ENCODE measurements at regions not wholly inside any gene's neighbourhood (a gene's known extent, or its start where the extent isn't known, plus 50 kb on each side); places are given as distances from the start of the nearest gene placed in this dataset.

GRCh38 chr15:70169147-70169546 lies 71.4 kb upstream of the TLE3 start:
- no peaks in the 10 kb centered on the region; the same call in 1 of the 2 replicates for H3K9me1 ChIP-seq (ENCODE audit: insufficient read depth, low read length)
- H3K27ac ChIP-seq (ENCODE audit: insufficient read depth, low read length) = no peak overlapping the region
- no peak overlapping the region for H3K4me3 ChIP-seq (ENCODE audit: insufficient read depth, low read depth, low read length)
- no TSS peak for BruUV-seq (replicated peaks)
- in situ Hi-C loops (cut with MboI; ENCODE audit: low sequenced_read_pairs) (no loop called here), intact Hi-C loops (cut with micrococcal nuclease) (no loop called here), dilution Hi-C loops (cut with HindIII; ENCODE audit: low sequenced_read_pairs, unreplicated experiment) (no loop called here)
- no peak for TF ChIP-seq POLR2A (IDR thresholded peaks at IDR 0.05; ENCODE audit: low read depth, low read length)
- no peak for TF ChIP-seq BHLHE40 (IDR thresholded peaks at IDR 0.05; ENCODE audit: low read depth, low read length)
- no peak for TF ChIP-seq CEBPB (IDR thresholded peaks at IDR 0.05; ENCODE audit: low read depth, low read length)
- TF ChIP-seq USF2 (IDR thresholded peaks at IDR 0.05; ENCODE audit: low read depth, low read length) = no peak
- no peak for TF ChIP-seq MAFK (IDR thresholded peaks at IDR 0.05; ENCODE audit: low read depth, low read length)
- no peak for TF ChIP-seq MXI1 (IDR thresholded peaks at IDR 0.05; ENCODE audit: borderline replicate concordance, low read depth, low read length)
- no peaks in the 10 kb centered on the region for H3K79me1 ChIP-seq (ENCODE audit: low read depth in 1 of 2, low read length in 2 of 2)
- H3K27me3 ChIP-seq (ENCODE audit: control insufficient read depth, insufficient read depth, low read length) = peaks cover 49% of the 10 kb centered on the region
- H3K4me1 ChIP-seq (ENCODE audit: control insufficient read depth, insufficient read depth, low read length) = peaks cover 2% of the 10 kb centered on the region; the same call in 1 of the 2 replicates
- no peak overlapping the region for H4K5ac ChIP-seq (ENCODE audit: low read depth, low read length)
- no peak overlapping the region for H3K23ac ChIP-seq (ENCODE audit: low read depth, low read length)
- H3K4ac ChIP-seq (ENCODE audit: low read depth, low read length) = no peak overlapping the region
- H3K56ac ChIP-seq (ENCODE audit: extremely low read depth, insufficient read depth, low read length) = no peak overlapping the region
- H3K9me3 ChIP-seq (ENCODE audit: control insufficient read depth, insufficient read depth, low read length) = peaks cover 3% of the 10 kb centered on the region; the same call in 1 of the 2 replicates
- 90% methylated on average over 2 of the region's 3 CpGs; no CpG with 5 or more reads in 1 of the 2 experiments for WGBS, 2 experiments (ENCODE audit: extremely low coverage in 2 of 2, insufficient read length in 1 of 2)
- DNase-seq = no peak
- H2BK20ac ChIP-seq (ENCODE audit: low read depth, low read length) = no peak overlapping the region
- POLR2A ChIA-PET (ENCODE audit: unreplicated experiment) = no interaction called here
- H2BK5ac ChIP-seq (ENCODE audit: low read depth, low read length, poor library complexity, severe bottlenecking) = no peak overlapping the region
- no peak overlapping the region for H4K8ac ChIP-seq (ENCODE audit: low read depth in 2 of 2, low read length in 2 of 2)
- H4K91ac ChIP-seq (ENCODE audit: insufficient read depth, low read depth, low read length) = no peak overlapping the region
- no peak overlapping the region for H2AK5ac ChIP-seq (ENCODE audit: low read depth, low read length)
- CTCF ChIA-PET = interaction anchor here (0.6 kb wide), 1 partner anchor 201 kb away, joined by 3 read pairs; no protein-coding TSS in a partner anchor
- no peak overlapping the region for H3K14ac ChIP-seq (replicated peaks; ENCODE audit: low read depth, low read length)
- ATAC-seq (ENCODE audit: low read depth) = no peak
- H3K36me3 ChIP-seq (ENCODE audit: control insufficient read depth, insufficient read depth, low read length) = no peaks in the 10 kb centered on the region
- no peak overlapping the region for H3K18ac ChIP-seq (ENCODE audit: low read depth, low read length)
- H2AK9ac ChIP-seq (replicated peaks; ENCODE audit: low read depth, low read length, poor library complexity) = no peak overlapping the region
- no peak overlapping the region for H3K4me2 ChIP-seq (ENCODE audit: low read depth, low read length)
- H2AFZ ChIP-seq (replicated peaks; ENCODE audit: low read length, poor library complexity) = no peak overlapping the region
- no peaks in the 10 kb centered on the region for H4K20me1 ChIP-seq (ENCODE audit: insufficient read depth, low read length)
- no peak overlapping the region for H3K9ac ChIP-seq (ENCODE audit: low read depth, low read length)
- no peak overlapping the region for H2BK120ac ChIP-seq (ENCODE audit: low read depth, low read length)
- H2BK15ac ChIP-seq (ENCODE audit: low read depth, low read length) = no peak overlapping the region
